ENCODE measurements at regions not wholly inside any gene's neighbourhood (a gene's known extent, or its start where the extent isn't known, plus 50 kb on each side); places are given as distances from the start of the nearest gene placed in this dataset.

GRCh38 chr3:181896605-181897004, 184.9 kb downstream of the SOX2 start:
- Histone ChIP-seq H4K20me1 (replicated peaks; ENCODE audit: control insufficient read depth, extremely low read depth, insufficient read depth, low read length) (no peaks in the 10 kb centered on the region), H3K9me3 (replicated peaks; ENCODE audit: control insufficient read depth, insufficient read depth, low read length) (no peaks in the 10 kb centered on the region), H3K9ac (replicated peaks; ENCODE audit: extremely low read depth, insufficient read depth, low read length) (no peak overlapping the region), H3K4me2 (ENCODE audit: insufficient read depth, low read length) (no peak overlapping the region), H3K27ac (ENCODE audit: insufficient read depth, low read depth, low read length) (no peak overlapping the region), H3K79me2 (ENCODE audit: control insufficient read depth, insufficient read depth, low read length) (no peaks in the 10 kb centered on the region), H3K9me1 (replicated peaks; ENCODE audit: control insufficient read depth, extremely low read depth, insufficient read depth, low read length) (no peaks in the 10 kb centered on the region), H3K27me3 (ENCODE audit: control insufficient read depth in 2 of 2, insufficient read depth in 2 of 2, low read length in 2 of 2) (no peaks in the 10 kb centered on the region), H3K4me1 (ENCODE audit: control insufficient read depth, extremely low read depth, insufficient read depth, low read length) (no peaks in the 10 kb centered on the region), H2AFZ (ENCODE audit: low read depth, low read length) (no peak overlapping the region), H3K4me3 (replicated peaks in 1 of 3; ENCODE audit: insufficient read depth in 1 of 3, low read depth in 1 of 3, low read length in 3 of 3) (no peak overlapping the region), H3K36me3 (ENCODE audit: control insufficient read depth in 2 of 2, extremely low read depth in 1 of 2, insufficient read depth in 2 of 2, low read length in 2 of 2) (no peaks in the 10 kb centered on the region)
- DNase-seq (ENCODE audit: low read depth, low spot score), result no peak
- TF ChIP-seq JUN (IDR thresholded peaks at IDR 0.05; ENCODE audit: borderline replicate concordance, insufficient read depth, insufficient read length, low read depth) (no peak), MAX (IDR thresholded peaks at IDR 0.05; ENCODE audit: insufficient read depth, insufficient read length) (no peak), FOS (IDR thresholded peaks at IDR 0.05; ENCODE audit: borderline replicate concordance, insufficient read depth, low read length) (no peak), POLR2AphosphoS5 (IDR thresholded peaks at IDR 0.05; ENCODE audit: insufficient read depth, low read depth, low read length) (no peak), GATA2 (IDR thresholded peaks at IDR 0.05; ENCODE audit: insufficient read depth, insufficient read length, low read depth, low read length) (no peak), EZH2 (IDR thresholded peaks at IDR 0.05; ENCODE audit: borderline replicate concordance, low read depth, low read length, severe bottlenecking) (no peak), CTCF (IDR thresholded peaks at IDR 0.05; ENCODE audit: extremely low read depth in 1 of 2, insufficient read depth in 1 of 2, low read depth in 1 of 2, low read length in 2 of 2) (no peak), MYC (IDR thresholded peaks at IDR 0.05; ENCODE audit: low read depth, low read length) (no peak), POLR2A (IDR thresholded peaks at IDR 0.05; ENCODE audit: low read depth, low read length) (no peak)
- dilution Hi-C loops (cut with MboI; ENCODE audit: extremely low pct_ligation_motif_present, low sequenced_read_pairs), result no loop called here
- intact Hi-C loops (cut with micrococcal nuclease), result no loop called here
- BruUV-seq (replicated peaks), result no TSS peak
- FAIRE-seq, result no peak
- ChIA-PET POLR2A (no interaction called here), CTCF (interaction anchor here (1.0 kb wide), 1 partner anchor 195 kb away, joined by 6 read pairs; no protein-coding TSS in a partner anchor)
